ENCODE measurements at regions not wholly inside any gene's neighbourhood (a gene's known extent, or its start where the extent isn't known, plus 50 kb on each side); places are given as distances from the start of the nearest gene placed in this dataset.
"Not testable (repeated sequence)": the region's sequence is repeated elsewhere in the genome, so short reads cannot be mapped to it uniquely, and the experiment has no call there.

DNA sequence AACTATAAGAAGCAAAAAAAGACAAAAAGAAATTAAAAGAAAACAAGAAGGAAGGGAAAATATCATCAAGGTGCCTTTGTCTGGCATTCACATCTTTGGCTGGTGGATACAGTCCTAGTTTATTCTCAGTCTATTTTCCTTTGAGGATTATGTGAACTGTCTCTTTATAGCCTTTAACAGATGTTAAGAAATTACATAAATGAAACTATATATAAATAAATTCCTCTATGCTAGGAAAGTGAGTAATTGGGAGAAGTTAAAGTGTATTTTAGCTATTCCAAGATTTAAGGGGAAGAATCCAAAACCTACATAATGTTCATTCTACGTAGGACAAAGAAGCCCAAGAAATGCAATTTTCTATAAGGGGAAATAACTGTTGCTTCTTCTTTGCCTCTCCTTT lies 316.3 kb downstream of the ADAMTS20 start:
- Histone ChIP-seq H3K9me3 (no peaks in the 10 kb centered on the region), H3K27ac (no peak overlapping the region), H3K4me1 (no peaks in the 10 kb centered on the region), H3K27me3 (no peaks in the 10 kb centered on the region), H3K36me3 (no peaks in the 10 kb centered on the region), H3K4me3 (no peak overlapping the region)
- TF ChIP-seq, protein P1, sequence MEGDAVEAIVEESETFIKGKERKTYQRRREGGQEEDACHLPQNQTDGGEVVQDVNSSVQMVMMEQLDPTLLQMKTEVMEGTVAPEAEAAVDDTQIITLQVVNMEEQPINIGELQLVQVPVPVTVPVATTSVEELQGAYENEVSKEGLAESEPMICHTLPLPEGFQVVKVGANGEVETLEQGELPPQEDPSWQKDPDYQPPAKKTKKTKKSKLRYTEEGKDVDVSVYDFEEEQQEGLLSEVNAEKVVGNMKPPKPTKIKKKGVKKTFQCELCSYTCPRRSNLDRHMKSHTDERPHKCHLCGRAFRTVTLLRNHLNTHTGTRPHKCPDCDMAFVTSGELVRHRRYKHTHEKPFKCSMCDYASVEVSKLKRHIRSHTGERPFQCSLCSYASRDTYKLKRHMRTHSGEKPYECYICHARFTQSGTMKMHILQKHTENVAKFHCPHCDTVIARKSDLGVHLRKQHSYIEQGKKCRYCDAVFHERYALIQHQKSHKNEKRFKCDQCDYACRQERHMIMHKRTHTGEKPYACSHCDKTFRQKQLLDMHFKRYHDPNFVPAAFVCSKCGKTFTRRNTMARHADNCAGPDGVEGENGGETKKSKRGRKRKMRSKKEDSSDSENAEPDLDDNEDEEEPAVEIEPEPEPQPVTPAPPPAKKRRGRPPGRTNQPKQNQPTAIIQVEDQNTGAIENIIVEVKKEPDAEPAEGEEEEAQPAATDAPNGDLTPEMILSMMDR (IDR thresholded peaks at IDR 0.05) = no peak
- no peak for DNase-seq (ENCODE audit: low spot score)

DNA sequence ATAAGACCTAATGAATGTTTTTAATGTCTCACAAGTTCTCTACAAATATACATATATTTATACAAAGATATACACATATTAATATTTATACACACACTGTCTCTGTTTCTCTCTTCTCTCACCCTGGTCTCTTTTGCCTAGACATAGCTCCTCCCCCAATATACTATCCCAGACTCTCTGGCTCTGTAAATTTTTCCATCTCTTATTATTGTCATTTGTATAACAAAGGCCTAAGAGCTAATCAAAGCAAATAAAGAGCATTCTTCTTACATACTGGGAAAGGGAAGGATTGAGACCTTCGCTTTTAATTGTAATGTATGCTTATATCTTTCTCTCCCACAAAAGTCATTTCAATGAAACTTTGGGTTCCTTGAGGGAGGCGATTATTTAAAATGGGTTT lies 318.1 kb downstream of the ADAMTS20 start:
- Histone ChIP-seq H3K4me3 (no peak overlapping the region), H3K27me3 (no peaks in the 10 kb centered on the region), H3K9me3 (no peaks in the 10 kb centered on the region), H3K27ac (no peak overlapping the region), H3K36me3 (no peaks in the 10 kb centered on the region), H3K4me1 (no peaks in the 10 kb centered on the region)
- TF ChIP-seq, protein P1 (IDR thresholded peaks at IDR 0.05) = no peak
- DNase-seq (ENCODE audit: low spot score) = no peak

- Histone ChIP-seq H3K36me3 (no peaks in the 10 kb centered on the region), H3K4me1 (no peaks in the 10 kb centered on the region), H3K27ac (no peak overlapping the region), H3K4me3 (no peak overlapping the region), H3K9me3 (no peaks in the 10 kb centered on the region), H3K27me3 (no peaks in the 10 kb centered on the region)
- no peak for DNase-seq (ENCODE audit: low spot score)
- TF ChIP-seq, protein P1 (IDR thresholded peaks at IDR 0.05) = no peak
Measured at GRCh38 chr12:43226151-43226550, 325.9 kb downstream of the ADAMTS20 start.

DNA sequence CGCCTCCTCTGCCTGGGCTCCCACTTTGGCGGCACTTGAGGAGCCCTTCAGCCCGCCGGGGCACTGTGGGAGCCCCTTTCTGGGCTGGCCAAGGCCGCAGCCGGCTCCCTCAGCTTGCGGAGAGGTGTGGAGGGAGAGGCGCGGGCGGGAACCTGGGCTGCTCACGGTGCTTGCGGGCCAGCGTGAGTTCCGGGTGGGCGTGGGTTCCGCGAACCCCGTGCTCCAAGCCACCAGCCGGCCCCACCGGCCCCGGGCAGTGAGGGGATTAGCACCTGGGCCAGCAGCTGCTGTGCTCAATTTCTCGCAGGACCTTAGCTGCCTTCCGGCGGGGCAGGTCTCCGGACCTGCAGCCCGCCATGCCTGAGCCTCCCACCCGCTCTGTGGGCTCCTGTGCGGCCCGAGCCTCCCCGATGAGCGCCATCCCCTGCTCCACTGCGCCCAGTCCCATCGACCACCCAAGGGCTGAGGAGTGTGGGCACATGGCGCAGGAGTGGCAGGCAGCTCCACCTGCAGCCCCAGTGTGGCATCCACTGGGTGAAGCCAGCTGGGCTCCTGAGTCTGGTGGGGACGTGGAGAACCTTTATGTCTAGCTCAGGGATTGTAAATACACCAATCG lies 327.7 kb downstream of the ADAMTS20 start:
- H3K27me3 ChIP-seq; H3K36me3 ChIP-seq; H3K27ac ChIP-seq; H3K9me3 ChIP-seq; DNase-seq (ENCODE audit: low spot score); H3K4me1 ChIP-seq; H3K4me3 ChIP-seq: not testable (repeated sequence)

GRCh38 chr12:43222796-43223195 lies 329.2 kb downstream of the ADAMTS20 start:
- no peak for DNase-seq (ENCODE audit: low spot score)
- TF ChIP-seq, protein P1 (IDR thresholded peaks at IDR 0.05) = no peak
- no peak overlapping the region for H3K4me3 ChIP-seq
- no peaks in the 10 kb centered on the region for H3K36me3 ChIP-seq
- H3K4me1 ChIP-seq = no peaks in the 10 kb centered on the region
- H3K9me3 ChIP-seq = no peaks in the 10 kb centered on the region
- H3K27ac ChIP-seq = no peak overlapping the region
- H3K27me3 ChIP-seq = no peaks in the 10 kb centered on the region

GRCh38 chr12:43221216-43221615 lies 330.8 kb downstream of the ADAMTS20 start:
- TF ChIP-seq, protein P1 (IDR thresholded peaks at IDR 0.05) = no peak
- no peak for DNase-seq (ENCODE audit: low spot score)
- Histone ChIP-seq H3K4me1 (no peaks in the 10 kb centered on the region), H3K27me3 (no peaks in the 10 kb centered on the region), H3K36me3 (no peaks in the 10 kb centered on the region), H3K27ac (no peak overlapping the region), H3K9me3 (no peaks in the 10 kb centered on the region), H3K4me3 (no peak overlapping the region)
